ENCODE measurements at regions not wholly inside any gene's neighbourhood (a gene's known extent, or its start where the extent isn't known, plus 50 kb on each side); places are given as distances from the start of the nearest gene placed in this dataset.

GRCh38 chr10:109071539-109071938 is 851.8 kb downstream of the XPNPEP1 start:
- DNase-seq (ENCODE audit: low read depth in 1 of 2, low spot score in 2 of 2) (no peak), FAIRE-seq (no peak)
- no peak overlapping the region for H2BK20ac ChIP-seq (ENCODE audit: low read length)
- H2AK5ac ChIP-seq (ENCODE audit: low read depth, low read length), result no peak overlapping the region
- no peaks in the 10 kb centered on the region for H3K4me1 ChIP-seq (replicated peaks in 1 of 4; ENCODE audit: control insufficient read depth in 3 of 4, insufficient read depth in 4 of 4, low read length in 3 of 4)
- no peaks in the 10 kb centered on the region for H3K79me1 ChIP-seq (ENCODE audit: low read depth, low read length)
- H2BK12ac ChIP-seq (ENCODE audit: low read depth, low read length), result no peak overlapping the region
- TF ChIP-seq CTBP2 (IDR thresholded peaks at IDR 0.05; ENCODE audit: borderline replicate concordance, insufficient read depth, insufficient read length, low read length), result no peak
- CTCF ChIA-PET (ENCODE audit: partially characterized antibody), result no interaction called here
- no peak overlapping the region for H3K56ac ChIP-seq (replicated peaks; ENCODE audit: insufficient read length, low read depth, low read length)
- no peaks in the 10 kb centered on the region for H4K20me1 ChIP-seq (replicated peaks in 1 of 2; ENCODE audit: control insufficient read depth in 1 of 2, insufficient read depth in 2 of 2, low read length in 2 of 2)
- no peak overlapping the region for H3K4me3 ChIP-seq (ENCODE audit: extremely low read depth in 1 of 4, insufficient read depth in 2 of 4, low read depth in 3 of 4, low read length in 4 of 4)
- H3K27me3 ChIP-seq (replicated peaks in 1 of 4; ENCODE audit: control insufficient read depth in 3 of 4, extremely low read depth in 1 of 4, insufficient read depth in 3 of 4, low read length in 3 of 4), result no peaks in the 10 kb centered on the region
- H3K18ac ChIP-seq (ENCODE audit: extremely low read depth, low read length), result no peak overlapping the region
- H3K4me2 ChIP-seq (ENCODE audit: insufficient read depth in 1 of 2, low read depth in 2 of 2, low read length in 2 of 2), result no peak overlapping the region
- no peak overlapping the region for H2BK15ac ChIP-seq (ENCODE audit: low read length)
- H2BK5ac ChIP-seq (ENCODE audit: low read depth, low read length), result no peak overlapping the region
- peak overlapping the region; percentile 22; the same call in 1 of the 2 replicates for H2AFZ ChIP-seq (ENCODE audit: low read length)
- no peaks in the 10 kb centered on the region for H3K36me3 ChIP-seq (ENCODE audit: control insufficient read depth in 2 of 4, insufficient read depth in 4 of 4, low read length in 3 of 4)
- H3K4ac ChIP-seq (replicated peaks; ENCODE audit: insufficient read length, low read depth, low read length), result no peak overlapping the region
- H3K27ac ChIP-seq (ENCODE audit: low read depth, low read length), result no peak overlapping the region
- POLR2A ChIA-PET (ENCODE audit: partially characterized antibody), result no interaction called here
- H2BK120ac ChIP-seq (replicated peaks; ENCODE audit: low read depth, low read length), result no peak overlapping the region
- H3K79me2 ChIP-seq (ENCODE audit: control insufficient read depth in 1 of 2, insufficient read depth in 2 of 2, low read length in 2 of 2), result no peaks in the 10 kb centered on the region
- H3K23ac ChIP-seq (ENCODE audit: insufficient read length), result no peak overlapping the region
- no peaks in the 10 kb centered on the region for H3K9me3 ChIP-seq (ENCODE audit: insufficient read depth in 2 of 2, low read depth in 1 of 2, low read length in 1 of 2)
- no peak overlapping the region for H3K14ac ChIP-seq (ENCODE audit: insufficient read length)
- no peaks in the 10 kb centered on the region; the same call in 1 of the 2 replicates for H3K23me2 ChIP-seq (ENCODE audit: low read depth, low read length)
- H4K91ac ChIP-seq (replicated peaks; ENCODE audit: insufficient read length, low read length), result no peak overlapping the region
- no peak overlapping the region for H3K9ac ChIP-seq (replicated peaks in 1 of 4; ENCODE audit: extremely low read depth in 1 of 4, low read depth in 3 of 4, low read length in 3 of 4)
- no peak overlapping the region for H4K8ac ChIP-seq (ENCODE audit: extremely low read depth, insufficient read depth, low read length)
- WGBS, 2 experiments (ENCODE audit: extremely low coverage in 1 of 2, insufficient coverage in 1 of 2, insufficient read length in 1 of 2, insufficient replicate concordance in 2 of 2, low coverage in 1 of 2, low lambda C conversion rate in 2 of 2, missing lambda C conversion rate in 1 of 2), result 86% methylated on average over 2 of the region's 2 CpGs; no CpG with 5 or more reads in 1 of the 2 experiments
- no peak overlapping the region for H4K5ac ChIP-seq (ENCODE audit: insufficient read length, low read depth, low read length)
